HG03460 (cell line): ENCODE measurements at regions not wholly inside any gene's neighbourhood (a gene's known extent, or its start where the extent isn't known, plus 50 kb on each side); places are given as distances from the start of the nearest gene placed in this dataset.

Source experiments
- ATAC-seq: cut with Tn5 transposase; IDR thresholded peaks from one replicate; pipeline ENCODE4 v1.9.1; 2021; ENCODE audit not compliant: unreplicated experiment

- no peak for ATAC-seq
Observed at GRCh38 chr10:2871673-2872219, 195.6 kb upstream of the PFKP start.

GRCh38 chr10:2870654-2871053, 196.7 kb upstream of the PFKP start:
- ATAC-seq, result no peak

DNA sequence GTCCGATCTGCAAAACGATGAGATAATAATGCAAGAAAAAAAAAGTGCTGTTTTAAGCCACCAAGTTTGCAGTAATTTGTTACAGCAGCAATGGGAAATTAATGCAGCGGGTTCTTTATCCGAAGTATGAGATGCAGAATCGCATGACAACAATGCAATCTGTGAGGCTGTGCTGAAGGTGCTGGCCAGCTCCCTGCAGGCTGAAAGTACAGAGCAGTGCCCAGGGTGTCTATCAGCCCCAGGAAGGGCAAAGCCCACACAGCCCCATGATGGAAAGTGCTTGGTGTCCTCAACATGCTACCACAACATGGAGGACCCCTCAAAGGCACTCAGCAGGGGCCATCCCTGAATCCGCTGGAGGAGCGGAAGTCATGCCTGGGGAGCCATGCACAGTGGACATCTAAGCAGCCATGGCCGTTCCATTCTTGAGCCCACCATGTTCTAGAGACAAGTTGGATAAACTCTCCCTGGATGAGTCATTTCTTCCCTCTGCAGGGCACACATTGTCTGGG, 199.5 kb upstream of the PFKP start:
- no peak for ATAC-seq

DNA sequence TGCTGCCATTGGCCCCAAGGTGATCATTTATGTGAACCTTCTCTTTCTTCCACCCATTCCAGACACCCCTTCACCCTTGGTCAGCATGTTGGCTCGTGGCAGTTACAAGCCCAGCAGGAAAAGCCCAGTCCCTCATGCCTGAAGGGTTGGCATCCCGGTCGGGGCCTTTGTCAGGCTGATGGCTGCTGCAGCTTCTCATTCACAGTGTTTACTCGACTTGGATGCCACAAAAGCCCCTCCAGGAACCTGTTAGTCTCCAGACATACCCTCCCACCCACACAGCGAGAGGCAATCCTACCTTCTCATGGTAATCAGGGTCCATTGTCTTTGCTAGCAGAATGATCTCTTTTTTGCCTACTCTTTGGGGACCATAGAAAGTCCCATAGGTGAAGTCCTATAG, 200.8 kb upstream of the PFKP start:
- ATAC-seq, result no peak

DNA sequence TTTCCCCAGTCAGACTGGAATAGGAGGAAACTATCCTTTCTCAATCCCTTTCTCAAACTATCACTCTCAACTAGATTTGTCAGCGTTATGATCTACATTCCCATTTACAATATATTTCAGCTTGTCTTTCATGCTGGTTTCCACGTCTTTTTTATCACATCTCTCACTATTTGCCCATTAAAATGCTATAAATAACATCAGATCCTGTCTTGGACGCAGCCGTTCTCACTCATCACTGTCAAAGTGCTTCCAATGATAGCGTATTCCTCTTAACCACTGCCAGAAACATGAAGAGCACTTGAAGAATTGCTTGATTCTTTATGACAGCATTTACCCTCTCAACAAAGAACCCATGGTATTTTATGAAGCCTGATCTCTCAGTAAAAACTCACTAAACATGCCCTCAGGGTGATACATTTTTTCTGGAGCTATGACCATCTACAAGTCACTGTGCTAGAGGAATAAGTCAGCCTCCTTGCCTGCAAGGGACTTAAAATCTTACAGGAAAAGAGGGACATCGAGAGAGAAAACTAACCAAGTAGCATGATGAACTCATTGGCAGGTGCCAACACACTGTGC, 205.6 kb upstream of the PFKP start:
- ATAC-seq, result no peak

- no peak for ATAC-seq
Observed at GRCh38 chr10:2858452-2858851, 208.9 kb upstream of the PFKP start.

- ATAC-seq, result no peak
Observed at GRCh38 chr10:2856598-2856997, 210.8 kb upstream of the PFKP start.

GRCh38 chr10:2852574-2853323, 214.6 kb upstream of the PFKP start:
- ATAC-seq, result no peak

DNA sequence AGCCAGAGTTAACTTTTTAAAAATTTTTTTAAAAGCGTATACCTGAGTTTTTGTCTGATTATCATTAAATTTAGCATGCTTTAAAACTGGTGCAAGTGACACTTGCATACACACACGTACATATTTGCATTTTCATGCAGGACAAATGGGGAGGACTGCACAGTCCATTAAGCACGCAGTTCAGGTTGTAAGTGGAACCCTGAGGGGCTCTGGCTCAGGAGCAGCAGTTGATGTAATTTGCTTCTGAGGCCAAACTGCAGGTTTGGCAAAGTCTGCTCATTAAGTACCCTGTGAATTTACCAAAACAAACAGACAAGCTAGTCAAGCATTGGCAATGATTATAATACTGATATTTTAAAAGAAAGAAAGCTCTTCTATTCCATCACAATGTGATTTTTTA, 215.8 kb upstream of the PFKP start:
- ATAC-seq, result no peak

DNA sequence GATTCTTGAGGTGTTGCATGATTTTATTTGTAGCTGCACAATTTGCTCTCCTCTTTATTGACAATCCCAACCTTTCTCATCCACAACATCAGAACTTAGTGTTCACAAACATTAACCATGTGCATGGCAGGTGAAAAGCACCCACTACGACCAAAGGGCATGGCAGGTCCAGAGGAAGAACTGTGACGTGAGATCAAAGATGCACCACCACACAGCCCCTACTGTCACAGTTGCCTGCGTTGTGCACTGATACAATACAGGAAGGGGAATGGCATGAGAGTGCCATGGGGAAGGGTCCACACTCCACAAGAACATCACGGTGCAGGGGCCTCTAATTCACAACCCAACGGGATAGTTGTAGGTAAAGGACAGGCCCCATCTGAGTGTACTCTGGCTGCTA, 217.1 kb upstream of the PFKP start:
- no peak for ATAC-seq

DNA sequence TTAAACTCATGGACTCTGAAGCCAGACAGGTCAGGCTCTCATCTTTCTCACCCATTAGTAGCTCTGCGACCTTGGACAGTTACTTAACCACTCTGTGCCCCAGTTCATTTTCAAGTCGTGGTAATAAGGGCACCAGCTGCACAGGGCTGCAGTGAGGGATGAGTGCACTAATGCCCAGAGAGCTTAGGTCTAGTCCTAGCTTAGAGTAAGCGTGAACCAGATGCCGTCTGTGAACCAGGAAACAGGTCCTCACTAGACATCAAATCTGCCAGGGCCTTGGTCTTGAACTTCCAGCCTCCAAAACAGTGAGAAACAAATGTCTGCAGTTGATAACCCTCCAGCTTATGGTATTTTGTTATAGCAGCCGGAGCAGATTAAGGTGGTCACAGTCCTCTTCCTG, 222.4 kb upstream of the PFKP start:
- ATAC-seq, result no peak

DNA sequence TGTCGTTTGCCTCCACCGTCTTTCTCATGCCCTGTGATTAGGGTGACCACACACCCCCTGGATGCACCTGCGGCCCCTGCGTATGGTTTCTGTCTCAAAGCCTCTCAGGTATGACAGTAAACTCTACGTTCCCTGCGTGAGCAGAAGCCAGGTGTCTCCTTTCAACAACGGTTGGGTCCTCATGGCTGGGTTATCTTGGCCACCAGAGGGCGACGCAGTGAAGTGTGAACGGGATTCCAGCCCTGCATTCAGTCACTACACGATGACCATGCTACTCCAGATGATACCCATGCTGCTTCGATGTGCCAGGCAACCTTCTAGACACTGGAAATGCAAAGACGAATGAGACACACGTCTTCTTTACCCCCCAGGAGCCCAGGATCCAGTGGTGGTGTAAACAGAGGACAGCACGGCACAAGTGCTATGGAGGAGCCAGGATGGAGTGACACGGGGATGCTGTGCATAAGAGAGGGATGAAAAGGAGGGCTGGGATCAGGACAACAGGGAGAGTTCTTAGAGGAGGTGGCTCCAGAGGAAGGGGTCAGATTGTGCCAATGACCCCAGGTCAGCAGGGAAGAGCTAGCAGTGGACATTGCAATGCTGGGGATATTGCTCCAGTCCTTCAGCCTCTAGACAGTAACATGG, 228.1 kb upstream of the PFKP start:
- no peak for ATAC-seq

GRCh38 chr10:2837674-2838073, 229.7 kb upstream of the PFKP start:
- no peak for ATAC-seq

GRCh38 chr10:2836921-2837662, 230.3 kb upstream of the PFKP start:
- ATAC-seq, result no peak

DNA sequence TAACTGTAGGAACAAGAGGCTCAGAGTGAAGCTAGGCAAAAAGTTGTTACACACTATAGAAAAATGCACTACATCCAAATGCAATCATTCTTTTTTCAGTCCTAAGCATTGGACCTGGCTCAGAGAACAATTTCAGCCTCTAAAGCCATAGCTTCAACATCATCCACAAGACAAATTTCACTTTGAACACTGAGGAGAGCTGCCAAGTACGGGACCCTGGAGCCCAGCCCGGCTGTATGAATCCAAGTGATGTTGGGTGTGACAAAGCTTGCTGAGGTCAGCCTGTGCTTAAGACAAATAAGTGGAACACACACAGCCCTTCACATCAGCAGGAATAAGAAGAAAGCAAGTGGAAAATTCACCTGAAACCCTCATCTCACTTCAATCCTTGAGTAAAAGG, 233.1 kb upstream of the PFKP start:
- no peak for ATAC-seq

DNA sequence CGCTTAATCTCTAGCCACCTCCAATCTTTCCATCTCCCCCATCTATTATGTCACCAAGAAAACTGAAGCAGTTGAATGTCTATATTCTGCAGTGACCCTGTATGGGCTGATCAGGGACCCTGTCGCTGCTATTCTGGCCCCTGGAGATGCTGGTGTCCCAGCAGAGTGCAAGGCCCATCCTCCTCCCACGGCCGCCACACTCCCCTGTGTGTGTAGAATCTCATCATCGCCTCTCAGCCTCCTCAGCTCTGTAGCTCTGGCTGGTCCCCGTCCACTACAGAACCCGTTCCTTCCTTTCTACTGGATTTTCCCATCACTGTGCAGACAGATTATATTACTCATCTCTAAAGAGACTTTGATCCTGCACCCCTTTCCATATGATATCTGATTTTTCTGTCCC, 235.8 kb upstream of the PFKP start:
- no peak for ATAC-seq

GRCh38 chr10:2828741-2829140, 238.6 kb upstream of the PFKP start:
- no peak for ATAC-seq

DNA sequence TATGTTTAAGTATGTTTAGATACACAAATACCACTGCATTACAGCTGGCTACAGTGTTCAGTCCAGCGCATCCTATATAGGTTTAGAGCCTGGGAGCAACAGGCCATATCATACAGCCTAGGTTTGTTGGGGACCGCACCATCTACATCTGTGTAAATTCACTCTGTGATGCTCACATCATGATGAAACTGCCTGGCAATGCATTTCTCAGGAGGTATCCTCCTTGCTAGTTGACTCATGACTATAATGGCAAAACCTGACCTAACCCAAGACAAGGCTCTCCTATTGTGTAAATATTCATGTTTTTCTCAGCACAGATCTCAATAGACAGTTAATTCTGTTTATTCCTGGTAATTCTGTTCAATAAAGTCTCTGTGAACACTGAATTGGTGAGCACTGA, 240.7 kb upstream of the PFKP start:
- no peak for ATAC-seq

DNA sequence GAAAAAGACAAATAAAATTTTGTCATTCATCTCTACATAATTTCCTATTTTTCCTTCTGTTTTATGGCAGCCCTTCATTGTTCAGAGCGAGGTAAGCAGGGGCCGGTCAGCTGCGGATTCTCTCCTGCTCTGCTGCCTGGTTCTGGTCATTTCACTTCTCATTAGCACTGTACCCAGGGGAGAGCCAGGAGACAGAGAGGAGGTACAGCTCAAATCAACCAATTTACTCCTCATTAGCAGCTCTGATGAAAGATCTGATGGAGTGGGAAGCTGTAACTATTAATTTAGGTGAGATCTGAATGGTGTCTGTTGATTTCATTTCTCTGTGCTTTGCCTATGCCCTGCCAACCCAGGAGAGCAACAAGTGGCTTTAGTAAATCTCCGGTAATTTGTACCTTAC, 241.5 kb upstream of the PFKP start:
- no peak for ATAC-seq

DNA sequence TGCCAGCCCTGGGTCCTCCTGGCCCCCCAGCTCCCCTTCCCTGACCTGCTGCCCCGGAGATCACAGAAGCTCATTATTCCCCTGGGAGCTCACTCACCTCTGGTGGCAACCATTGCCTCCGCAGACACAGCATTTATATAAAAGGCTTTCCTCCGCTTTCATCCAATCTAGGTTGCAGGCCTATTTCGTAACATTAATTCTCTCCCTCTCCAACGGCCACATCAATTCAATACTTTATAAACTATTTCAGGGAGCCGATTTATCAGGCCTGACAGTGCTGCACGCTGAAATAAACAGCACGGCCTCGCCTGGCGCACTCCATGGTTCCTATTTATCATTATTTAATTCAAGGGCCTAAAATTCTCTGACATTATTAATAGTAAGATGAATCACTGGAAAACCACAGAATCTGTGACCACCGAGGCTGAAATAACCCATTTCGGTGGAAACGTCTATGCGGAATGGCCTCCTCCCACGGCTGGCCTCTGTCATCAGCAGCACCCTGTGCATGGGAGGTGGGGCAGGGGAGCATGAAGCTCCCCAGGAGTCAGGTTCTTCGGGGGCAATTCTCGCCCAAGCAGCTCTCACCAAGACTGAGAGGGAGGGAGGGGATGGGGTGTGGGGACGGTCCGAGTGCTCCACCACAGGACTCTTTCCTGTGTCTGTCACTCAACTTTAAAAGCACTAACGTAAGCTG, 249.3 kb upstream of the PFKP start:
- no peak for ATAC-seq

DNA sequence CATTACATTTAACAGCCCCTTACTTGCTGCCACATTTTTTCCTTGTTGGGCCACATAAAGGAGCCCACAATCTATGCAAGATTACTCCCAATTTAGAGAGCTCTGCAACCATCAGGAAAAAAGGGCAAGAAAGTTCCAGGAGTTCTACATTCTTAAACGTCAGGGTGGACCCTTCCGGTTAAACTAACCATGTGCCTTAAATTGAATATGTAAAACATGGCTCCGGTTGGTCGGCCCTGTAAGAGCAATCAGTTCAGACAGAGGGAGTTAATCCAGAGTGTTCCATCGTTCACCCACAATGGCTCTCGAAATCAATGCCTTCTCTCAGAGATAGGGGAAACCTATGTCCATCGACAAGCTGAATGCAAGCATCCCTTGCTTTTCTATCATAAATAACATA, 253.7 kb upstream of the PFKP start:
- no peak for ATAC-seq
